Endodermal cell (in vitro differentiated cells): ENCODE measurements at regions not wholly inside any gene's neighbourhood (a gene's known extent, or its start where the extent isn't known, plus 50 kb on each side); places are given as distances from the start of the nearest gene placed in this dataset.

ENCODE experiments used
- DNase-seq: peaks from one replicate; pipeline ENCODE4 v3.0.0-alpha.2; 2017
- H3K27ac ChIP-seq: 2 replicates; pipeline ENCODE4 v1.5.1; 2013; ENCODE audit warnings: mild to moderate bottlenecking, low read depth, low read length, moderate library complexity
- H3K27me3 ChIP-seq: 2 replicates; pipeline ENCODE4 v1.6.1; 2013; ENCODE audit warnings: mild to moderate bottlenecking, low read length, moderate library complexity; ENCODE audit not compliant: insufficient read depth, control insufficient read depth, poor library complexity, severe bottlenecking
- H3K36me3 ChIP-seq: 2 replicates; pipeline ENCODE4 v1.7.0; 2013; ENCODE audit warnings: mild to moderate bottlenecking, low read length, moderate library complexity; ENCODE audit not compliant: control insufficient read depth, insufficient read depth
- H3K4me1 ChIP-seq: one replicate; pipeline ENCODE4 v1.7.0; 2013; ENCODE audit warnings: low read length; ENCODE audit not compliant: control insufficient read depth, insufficient read depth
- H3K4me3 ChIP-seq: 2 replicates; pipeline ENCODE4 v1.5.1; 2013; ENCODE audit warnings: mild to moderate bottlenecking, low read length, moderate library complexity
- H3K9ac ChIP-seq: 2 replicates; pipeline ENCODE4 v1.6.1; 2013; ENCODE audit warnings: mild to moderate bottlenecking, low read length, moderate library complexity; ENCODE audit not compliant: poor library complexity, severe bottlenecking; ENCODE audit errors: extremely low read depth
- H3K9me3 ChIP-seq: 2 replicates; pipeline ENCODE4 v1.6.1; 2013; ENCODE audit warnings: mild to moderate bottlenecking, low read length, moderate library complexity; ENCODE audit not compliant: control insufficient read depth
- H3K27ac Mint-ChIP-seq: 2 replicates; pipeline ENCODE4 v1.8.0; 2020; ENCODE audit warnings: mixed read lengths
- H3K27me3 Mint-ChIP-seq: 2 replicates; pipeline ENCODE4 v1.8.0; 2021; ENCODE audit warnings: mild to moderate bottlenecking, mixed read lengths; ENCODE audit not compliant: insufficient read depth
- H3K36me3 Mint-ChIP-seq: 2 replicates; pipeline ENCODE4 v1.8.0; 2020; ENCODE audit warnings: low read depth, mixed read lengths
- H3K4me1 Mint-ChIP-seq: 2 replicates; pipeline ENCODE4 v1.8.0; 2020; ENCODE audit warnings: mixed read lengths
- H3K4me3 Mint-ChIP-seq: 2 replicates; pipeline ENCODE4 v1.8.0; 2020; ENCODE audit warnings: mild to moderate bottlenecking, moderate library complexity, mixed read lengths
- H3K9me3 Mint-ChIP-seq: 2 replicates; pipeline ENCODE4 v1.8.0; 2020; ENCODE audit warnings: mild to moderate bottlenecking, mixed read lengths
- WGBS, 2 experiments: methylation state at CpG; one replicate each; pipeline versions ENCODE4 v1.1.5 to v1.1.7; 2013; ENCODE audit warnings: missing lambda C conversion rate in 2 of 2, mixed read lengths in 1 of 2; ENCODE audit not compliant: insufficient coverage in 1 of 2, insufficient read length in 1 of 2; 5-methylcytosine and 5-hydroxymethylcytosine counted together
- TF ChIP-seq, protein P1 (sequence below): fragments of 200-600 bp; sonication (generic); conservative IDR thresholded peaks from 2 replicates; pipeline ENCODE4 v1.5.0; 2021; ENCODE audit warnings: antibody characterized with exemption, mild to moderate bottlenecking

DNA sequence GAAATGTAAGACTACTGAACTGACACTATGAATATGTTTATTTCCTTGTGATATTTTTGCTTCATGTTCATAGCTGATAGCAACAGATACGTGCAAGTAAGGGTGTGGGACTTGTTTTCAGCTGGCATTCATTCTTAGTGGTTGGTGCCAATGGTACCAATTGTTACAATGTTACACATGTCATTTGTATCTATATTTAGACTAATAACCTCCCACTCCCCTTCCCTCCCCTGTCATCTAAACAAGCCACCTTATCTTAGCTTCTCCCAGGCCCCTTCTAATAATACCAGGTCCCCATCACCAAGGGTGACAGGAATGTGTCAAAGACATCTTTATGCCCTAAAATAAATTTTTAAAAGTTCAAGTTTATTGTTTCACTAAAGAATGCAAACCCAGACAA is 294.7 kb upstream of the FAM98A start:
- Histone ChIP-seq H3K27me3 (no peaks in the 10 kb centered on the region), H3K36me3 (no peaks in the 10 kb centered on the region), H3K9me3 (no peaks in the 10 kb centered on the region), H3K27ac (no peak overlapping the region), H3K4me3 (no peak overlapping the region), H3K9ac (no peak overlapping the region), H3K4me1 (no peaks in the 10 kb centered on the region)
- Mint-ChIP-seq H3K4me1 (no peaks in the 10 kb centered on the region), H3K36me3 (no peaks in the 10 kb centered on the region), H3K4me3 (no peak overlapping the region), H3K27me3 (no peaks in the 10 kb centered on the region), H3K9me3 (peaks cover 3% of the 10 kb centered on the region), H3K27ac (no peak overlapping the region)
- no peak for DNase-seq
- TF ChIP-seq, protein P1, sequence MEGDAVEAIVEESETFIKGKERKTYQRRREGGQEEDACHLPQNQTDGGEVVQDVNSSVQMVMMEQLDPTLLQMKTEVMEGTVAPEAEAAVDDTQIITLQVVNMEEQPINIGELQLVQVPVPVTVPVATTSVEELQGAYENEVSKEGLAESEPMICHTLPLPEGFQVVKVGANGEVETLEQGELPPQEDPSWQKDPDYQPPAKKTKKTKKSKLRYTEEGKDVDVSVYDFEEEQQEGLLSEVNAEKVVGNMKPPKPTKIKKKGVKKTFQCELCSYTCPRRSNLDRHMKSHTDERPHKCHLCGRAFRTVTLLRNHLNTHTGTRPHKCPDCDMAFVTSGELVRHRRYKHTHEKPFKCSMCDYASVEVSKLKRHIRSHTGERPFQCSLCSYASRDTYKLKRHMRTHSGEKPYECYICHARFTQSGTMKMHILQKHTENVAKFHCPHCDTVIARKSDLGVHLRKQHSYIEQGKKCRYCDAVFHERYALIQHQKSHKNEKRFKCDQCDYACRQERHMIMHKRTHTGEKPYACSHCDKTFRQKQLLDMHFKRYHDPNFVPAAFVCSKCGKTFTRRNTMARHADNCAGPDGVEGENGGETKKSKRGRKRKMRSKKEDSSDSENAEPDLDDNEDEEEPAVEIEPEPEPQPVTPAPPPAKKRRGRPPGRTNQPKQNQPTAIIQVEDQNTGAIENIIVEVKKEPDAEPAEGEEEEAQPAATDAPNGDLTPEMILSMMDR = no peak
- 94% methylated on average over 1 of the region's 1 CpG; no CpG with 5 or more reads in 1 of the 2 experiments for WGBS, 2 experiments

DNA sequence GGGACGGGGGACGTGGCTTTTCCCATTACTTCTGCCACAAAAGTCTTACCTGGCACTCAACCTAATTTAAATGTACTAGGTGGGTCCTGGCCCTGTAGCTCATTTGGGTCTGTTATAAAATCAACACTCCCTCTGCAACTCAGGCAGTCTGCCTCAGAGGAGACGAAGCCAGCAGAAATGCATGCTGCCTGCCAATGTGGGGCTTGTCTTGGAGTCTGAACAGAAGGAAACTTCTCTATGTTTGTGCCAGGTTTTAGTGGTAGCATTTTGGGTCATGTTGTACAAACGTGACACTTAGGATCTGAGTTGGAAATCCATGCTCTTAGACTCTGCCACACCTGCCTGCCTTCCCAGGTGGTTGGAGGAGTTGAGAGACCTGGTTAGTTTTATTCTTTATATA is 292.5 kb upstream of the FAM98A start:
- DNase-seq = no peak
- H3K36me3 ChIP-seq = no peaks in the 10 kb centered on the region
- WGBS, 2 experiments = 61 to 71% methylated on average over 1 to 4 of the region's 4 CpGs
- H3K4me1 ChIP-seq = no peaks in the 10 kb centered on the region
- H3K27me3 ChIP-seq = no peaks in the 10 kb centered on the region
- no peak overlapping the region for H3K4me3 Mint-ChIP-seq
- H3K4me3 ChIP-seq = no peak overlapping the region
- no peak overlapping the region for H3K9ac ChIP-seq
- TF ChIP-seq, protein P1 = no peak
- H3K27ac Mint-ChIP-seq = no peak overlapping the region
- H3K9me3 Mint-ChIP-seq = peaks cover 3% of the 10 kb centered on the region
- H3K27me3 Mint-ChIP-seq = no peaks in the 10 kb centered on the region
- H3K9me3 ChIP-seq = no peaks in the 10 kb centered on the region
- H3K27ac ChIP-seq = no peak overlapping the region
- H3K36me3 Mint-ChIP-seq = no peaks in the 10 kb centered on the region
- H3K4me1 Mint-ChIP-seq = no peaks in the 10 kb centered on the region

DNA sequence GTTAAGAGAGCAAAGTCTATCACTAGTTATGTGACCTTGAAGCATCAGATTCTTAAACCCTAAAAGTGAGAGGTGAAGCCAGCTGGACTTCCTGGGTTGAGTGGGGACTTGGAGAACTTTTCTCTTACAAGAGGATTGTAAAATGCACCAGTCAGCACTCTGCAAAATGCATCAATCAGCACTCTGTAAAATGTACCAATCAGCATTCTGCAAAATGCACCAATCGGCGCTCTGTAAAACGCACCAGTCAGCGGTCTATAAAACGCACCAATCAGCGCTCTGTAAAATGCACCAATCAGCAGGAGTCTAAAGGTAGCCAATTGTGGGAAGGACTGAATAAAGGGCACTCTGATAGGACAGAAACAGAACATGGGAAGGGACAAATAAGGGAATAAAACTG is 291.6 kb upstream of the FAM98A start:
- H3K4me1 ChIP-seq = no peaks in the 10 kb centered on the region
- Mint-ChIP-seq H3K27me3 (no peaks in the 10 kb centered on the region), H3K36me3 (no peaks in the 10 kb centered on the region), H3K4me1 (no peaks in the 10 kb centered on the region), H3K9me3 (peaks cover 3% of the 10 kb centered on the region), H3K4me3 (no peak overlapping the region), H3K27ac (no peak overlapping the region)
- no peak for DNase-seq
- TF ChIP-seq, protein P1 = no peak
- no peak overlapping the region for H3K27ac ChIP-seq
- H3K27me3 ChIP-seq = no peaks in the 10 kb centered on the region
- no peak overlapping the region for H3K4me3 ChIP-seq
- no peaks in the 10 kb centered on the region for H3K9me3 ChIP-seq
- WGBS, 2 experiments = 92 to 100% methylated on average over 2 to 6 of the region's 6 CpGs
- no peak overlapping the region for H3K9ac ChIP-seq
- no peaks in the 10 kb centered on the region for H3K36me3 ChIP-seq
